ENCODE measurements at regions not wholly inside any gene's neighbourhood (a gene's known extent, or its start where the extent isn't known, plus 50 kb on each side); places are given as distances from the start of the nearest gene placed in this dataset.
"Not testable (repeated sequence)": the region's sequence is repeated elsewhere in the genome, so short reads cannot be mapped to it uniquely, and the experiment has no call there.

DNA sequence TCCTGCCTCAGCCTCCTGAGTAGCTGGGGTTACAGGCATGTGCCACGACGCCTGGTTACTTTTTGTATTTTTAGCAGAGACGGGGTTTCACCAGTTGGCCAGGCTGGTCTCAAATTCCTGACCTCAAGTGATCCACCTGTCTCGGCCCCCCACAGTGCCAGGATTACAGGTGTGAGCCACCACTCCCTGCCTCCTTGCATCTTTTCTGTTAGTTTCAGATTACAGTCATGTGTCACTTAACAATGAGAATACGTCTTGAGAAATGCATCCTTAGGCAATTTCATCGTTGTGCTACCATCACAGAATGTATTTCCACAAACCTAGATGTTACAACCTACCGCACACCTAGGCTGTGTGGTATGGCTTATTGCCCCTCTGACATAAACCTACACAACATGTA, 180.4 kb downstream of the TM9SF2 start:
- H3K4me2 ChIP-seq: no peak overlapping the region
- H4K20me1 ChIP-seq (ENCODE audit: insufficient read depth, poor library complexity, severe bottlenecking): no peaks in the 10 kb centered on the region
- H3K27ac ChIP-seq: no peak overlapping the region
- H3K4me1 ChIP-seq (ENCODE audit: insufficient read depth): no peaks in the 10 kb centered on the region
- 85% methylated on average over 7 of the region's 7 CpGs for WGBS (ENCODE audit: low lambda C conversion rate, missing lambda C conversion rate)
- no peak for DNase-seq (ENCODE audit: low spot score)
- no peaks in the 10 kb centered on the region for H3K9me3 ChIP-seq (ENCODE audit: low read depth)
- no peak overlapping the region for H3K4me3 ChIP-seq
- H3K9me2 ChIP-seq (replicated peaks; ENCODE audit: insufficient read depth): no peaks in the 10 kb centered on the region
- no peaks in the 10 kb centered on the region for H3K36me3 ChIP-seq (replicated peaks; ENCODE audit: insufficient read depth, low read depth)
- TF ChIP-seq EZH2phosphoT487 (IDR thresholded peaks at IDR 0.05; ENCODE audit: low read depth, severe bottlenecking, unreplicated experiment) (no peak), EZH2 (IDR thresholded peaks at IDR 0.05; ENCODE audit: borderline replicate concordance) (no peak)
- H2AFZ ChIP-seq: no peak overlapping the region
- no peaks in the 10 kb centered on the region for H3K27me3 ChIP-seq
- no peaks in the 10 kb centered on the region for H3K79me2 ChIP-seq

DNA sequence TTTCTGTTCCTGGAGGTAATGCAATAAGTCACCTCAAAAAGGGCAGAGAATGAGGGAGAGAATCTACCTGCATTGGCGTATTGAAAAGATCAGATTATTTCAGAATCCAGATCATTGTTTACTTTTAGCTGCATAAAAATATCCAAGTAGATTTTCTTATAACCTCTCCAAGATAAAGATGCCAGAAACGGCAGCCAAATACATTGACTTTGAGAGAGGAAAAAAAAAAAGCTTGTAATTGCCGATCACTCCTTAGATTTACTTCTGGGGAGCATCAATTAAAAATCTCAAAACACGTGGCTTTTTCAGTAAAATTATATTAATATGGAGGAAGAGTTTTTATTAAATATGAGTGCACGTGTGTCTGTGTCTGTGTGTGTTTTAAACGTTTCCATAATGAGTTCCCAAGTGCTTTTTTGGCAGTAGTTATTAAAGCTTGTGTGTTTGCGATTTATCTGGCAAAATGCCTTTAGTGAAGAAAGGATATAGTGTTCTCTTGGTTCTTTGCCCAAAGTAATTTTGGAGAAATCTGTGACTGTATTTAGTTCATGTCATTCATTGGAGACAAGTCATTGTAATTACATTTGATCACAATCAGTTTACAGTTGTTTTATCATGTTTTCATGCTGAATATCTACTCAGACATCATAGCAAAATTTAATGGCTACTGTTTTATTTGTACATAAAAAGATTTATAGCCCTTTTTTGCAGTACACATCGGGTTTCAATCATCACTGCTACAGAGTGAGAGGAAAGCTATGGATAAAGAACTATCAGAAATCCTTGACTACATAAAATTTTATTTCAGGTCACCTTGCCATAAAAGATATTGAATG, 176.1 kb downstream of the TM9SF2 start:
- H3K79me2 ChIP-seq: no peaks in the 10 kb centered on the region
- no peaks in the 10 kb centered on the region for H3K4me1 ChIP-seq (ENCODE audit: insufficient read depth)
- H4K20me1 ChIP-seq (ENCODE audit: insufficient read depth, poor library complexity, severe bottlenecking): no peaks in the 10 kb centered on the region
- DNase-seq (ENCODE audit: low spot score): peak; percentile 34
- TF ChIP-seq EZH2phosphoT487 (IDR thresholded peaks at IDR 0.05; ENCODE audit: low read depth, severe bottlenecking, unreplicated experiment) (peak; percentile 76), EZH2 (IDR thresholded peaks at IDR 0.05; ENCODE audit: borderline replicate concordance) (no peak)
- no peaks in the 10 kb centered on the region for H3K36me3 ChIP-seq (replicated peaks; ENCODE audit: insufficient read depth, low read depth)
- no peak overlapping the region for H2AFZ ChIP-seq
- H3K9me3 ChIP-seq (ENCODE audit: low read depth): no peaks in the 10 kb centered on the region
- H3K4me2 ChIP-seq: peak overlapping the region; percentile 9
- no peak overlapping the region for H3K27ac ChIP-seq
- no peaks in the 10 kb centered on the region for H3K27me3 ChIP-seq
- no peak overlapping the region for H3K4me3 ChIP-seq
- 58% methylated on average over 8 of the region's 8 CpGs for WGBS (ENCODE audit: low lambda C conversion rate, missing lambda C conversion rate)
- no peaks in the 10 kb centered on the region for H3K9me2 ChIP-seq (replicated peaks; ENCODE audit: insufficient read depth)

- H2AFZ ChIP-seq: no peak overlapping the region
- no peak overlapping the region for H3K27ac ChIP-seq
- no peaks in the 10 kb centered on the region for H3K27me3 ChIP-seq
- H3K4me2 ChIP-seq: no peak overlapping the region
- no peaks in the 10 kb centered on the region for H3K4me1 ChIP-seq (ENCODE audit: insufficient read depth)
- no peaks in the 10 kb centered on the region for H4K20me1 ChIP-seq (ENCODE audit: insufficient read depth, poor library complexity, severe bottlenecking)
- TF ChIP-seq, protein P1, sequence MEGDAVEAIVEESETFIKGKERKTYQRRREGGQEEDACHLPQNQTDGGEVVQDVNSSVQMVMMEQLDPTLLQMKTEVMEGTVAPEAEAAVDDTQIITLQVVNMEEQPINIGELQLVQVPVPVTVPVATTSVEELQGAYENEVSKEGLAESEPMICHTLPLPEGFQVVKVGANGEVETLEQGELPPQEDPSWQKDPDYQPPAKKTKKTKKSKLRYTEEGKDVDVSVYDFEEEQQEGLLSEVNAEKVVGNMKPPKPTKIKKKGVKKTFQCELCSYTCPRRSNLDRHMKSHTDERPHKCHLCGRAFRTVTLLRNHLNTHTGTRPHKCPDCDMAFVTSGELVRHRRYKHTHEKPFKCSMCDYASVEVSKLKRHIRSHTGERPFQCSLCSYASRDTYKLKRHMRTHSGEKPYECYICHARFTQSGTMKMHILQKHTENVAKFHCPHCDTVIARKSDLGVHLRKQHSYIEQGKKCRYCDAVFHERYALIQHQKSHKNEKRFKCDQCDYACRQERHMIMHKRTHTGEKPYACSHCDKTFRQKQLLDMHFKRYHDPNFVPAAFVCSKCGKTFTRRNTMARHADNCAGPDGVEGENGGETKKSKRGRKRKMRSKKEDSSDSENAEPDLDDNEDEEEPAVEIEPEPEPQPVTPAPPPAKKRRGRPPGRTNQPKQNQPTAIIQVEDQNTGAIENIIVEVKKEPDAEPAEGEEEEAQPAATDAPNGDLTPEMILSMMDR (IDR thresholded peaks at IDR 0.05; ENCODE audit: poor library complexity): no peak
- TF ChIP-seq EZH2phosphoT487 (IDR thresholded peaks at IDR 0.05; ENCODE audit: low read depth, severe bottlenecking, unreplicated experiment) (no peak), EZH2 (IDR thresholded peaks at IDR 0.05; ENCODE audit: borderline replicate concordance) (no peak)
- no peak overlapping the region for H3K4me3 ChIP-seq
- DNase-seq (ENCODE audit: low spot score): no peak
- H3K36me3 ChIP-seq (replicated peaks; ENCODE audit: insufficient read depth, low read depth): no peaks in the 10 kb centered on the region
- H3K9me3 ChIP-seq (ENCODE audit: low read depth): no peaks in the 10 kb centered on the region
- WGBS (ENCODE audit: low lambda C conversion rate, missing lambda C conversion rate): 97% methylated on average over 4 of the region's 4 CpGs
- no peaks in the 10 kb centered on the region for H3K79me2 ChIP-seq
- H3K9me2 ChIP-seq (replicated peaks; ENCODE audit: insufficient read depth): no peaks in the 10 kb centered on the region
These were observed 170.5 kb downstream of the TM9SF2 start for GRCh38 chr13:99671746-99672145.

GRCh38 chr13:99669096-99669495, 167.8 kb downstream of the TM9SF2 start:
- not testable (repeated sequence) for DNase-seq (ENCODE audit: low spot score); H3K4me1 ChIP-seq (ENCODE audit: insufficient read depth); H3K27ac ChIP-seq; H3K9me3 ChIP-seq (ENCODE audit: low read depth); H2AFZ ChIP-seq; H3K9me2 ChIP-seq (replicated peaks; ENCODE audit: insufficient read depth); H3K4me2 ChIP-seq; H4K20me1 ChIP-seq (ENCODE audit: insufficient read depth, poor library complexity, severe bottlenecking); H3K79me2 ChIP-seq; H3K4me3 ChIP-seq; H3K27me3 ChIP-seq; H3K36me3 ChIP-seq (replicated peaks; ENCODE audit: insufficient read depth, low read depth)
- WGBS (ENCODE audit: low lambda C conversion rate, missing lambda C conversion rate): 95% methylated on average over 8 of the region's 8 CpGs

Measured in hepatocyte (in vitro differentiated cells).